MG63 (cell line): ENCODE measurements at regions not wholly inside any gene's neighbourhood (a gene's known extent, or its start where the extent isn't known, plus 50 kb on each side); places are given as distances from the start of the nearest gene placed in this dataset.
"Not testable (repeated sequence)": the region's sequence is repeated elsewhere in the genome, so short reads cannot be mapped to it uniquely, and the experiment has no call there.

Experiments
- DNase-seq: peaks from one replicate; pipeline ENCODE4 v3.0.0-alpha.2; 2020
- H3K27me3 ChIP-seq: fragments of 250-450 bp; sonication (Bioruptor Pico); 2 replicates; pipeline ENCODE4 v1.5.1; 2020; ENCODE audit warnings: mild to moderate bottlenecking, moderate library complexity
- H3K36me3 ChIP-seq: fragments of 250-450 bp; sonication (Bioruptor Pico); 2 replicates; pipeline ENCODE4 v1.5.1; 2020; ENCODE audit warnings: mild to moderate bottlenecking, moderate library complexity
- H3K4me3 ChIP-seq: fragments of 250-450 bp; sonication (Bioruptor Pico); 2 replicates; pipeline ENCODE4 v1.5.1; 2020; ENCODE audit warnings: mild to moderate bottlenecking, moderate library complexity
- H3K9me3 ChIP-seq: fragments of 250-450 bp; sonication (Bioruptor Pico); 2 replicates; pipeline ENCODE4 v1.5.1; 2020; ENCODE audit warnings: mild to moderate bottlenecking, moderate library complexity

GRCh38 chr9:71604197-71605063, 163.9 kb downstream of the CEMIP2 start:
- DNase-seq = peak; percentile 37

GRCh38 chr9:71602652-71603051, 165.7 kb downstream of the CEMIP2 start:
- Histone ChIP-seq H3K27me3 (no peaks in the 10 kb centered on the region), H3K4me3 (no peak overlapping the region), H3K36me3 (no peaks in the 10 kb centered on the region), H3K9me3 (no peaks in the 10 kb centered on the region)
- DNase-seq = no peak

More at GRCh38 chr9:71604197-71605063, 163.9 kb downstream of the CEMIP2 start:
- Histone ChIP-seq H3K27me3 (no peaks in the 10 kb centered on the region), H3K4me3 (no peak overlapping the region), H3K9me3 (no peaks in the 10 kb centered on the region), H3K36me3 (no peaks in the 10 kb centered on the region)

DNA sequence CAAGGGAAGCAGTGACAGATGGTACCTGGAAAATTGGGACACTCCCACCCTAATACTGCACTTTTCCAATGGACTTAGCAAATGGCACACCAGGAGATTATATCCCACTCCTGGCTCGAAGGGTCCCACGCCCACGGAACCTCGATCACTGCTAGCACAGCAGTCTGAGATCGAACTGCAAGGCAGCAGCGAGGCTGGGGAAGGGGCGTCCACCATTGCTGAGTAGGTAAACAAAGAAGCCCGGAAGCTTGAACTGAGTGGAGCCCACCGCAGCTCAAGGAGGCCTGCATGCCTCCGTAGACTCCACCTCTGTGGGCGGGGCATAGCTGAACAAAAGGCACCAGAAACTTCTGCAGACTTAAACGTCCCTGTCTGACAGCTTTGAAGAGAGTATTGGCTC, 172.6 kb downstream of the CEMIP2 start:
- not testable (repeated sequence) for H3K4me3 ChIP-seq, H3K36me3 ChIP-seq, DNase-seq, H3K9me3 ChIP-seq, H3K27me3 ChIP-seq

GRCh38 chr9:71594541-71594940, 173.8 kb downstream of the CEMIP2 start:
- Histone ChIP-seq H3K36me3 (no peaks in the 10 kb centered on the region), H3K9me3 (no peaks in the 10 kb centered on the region), H3K4me3 (no peak overlapping the region), H3K27me3 (no peaks in the 10 kb centered on the region)
- no peak for DNase-seq

DNA sequence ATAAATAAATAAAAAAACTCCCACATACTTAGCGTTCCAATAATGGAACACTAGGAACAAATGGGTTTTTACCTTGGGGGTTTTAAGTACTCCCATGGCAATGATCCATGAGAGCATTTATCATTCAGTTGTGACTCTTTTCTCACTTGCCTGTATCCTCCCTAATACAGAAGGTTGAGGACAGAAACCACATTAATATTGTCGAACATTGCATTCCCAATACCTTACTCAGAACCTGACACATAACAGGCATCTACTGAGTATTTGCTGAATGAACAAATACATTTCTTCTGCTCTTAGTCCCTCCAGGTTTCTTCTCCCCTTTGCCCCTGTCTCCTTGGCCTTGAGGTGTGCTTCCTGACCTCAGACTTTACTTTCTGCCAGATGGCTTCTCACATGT, 175.9 kb downstream of the CEMIP2 start:
- Histone ChIP-seq H3K9me3 (no peaks in the 10 kb centered on the region), H3K4me3 (no peak overlapping the region), H3K36me3 (no peaks in the 10 kb centered on the region), H3K27me3 (no peaks in the 10 kb centered on the region)
- no peak for DNase-seq

DNA sequence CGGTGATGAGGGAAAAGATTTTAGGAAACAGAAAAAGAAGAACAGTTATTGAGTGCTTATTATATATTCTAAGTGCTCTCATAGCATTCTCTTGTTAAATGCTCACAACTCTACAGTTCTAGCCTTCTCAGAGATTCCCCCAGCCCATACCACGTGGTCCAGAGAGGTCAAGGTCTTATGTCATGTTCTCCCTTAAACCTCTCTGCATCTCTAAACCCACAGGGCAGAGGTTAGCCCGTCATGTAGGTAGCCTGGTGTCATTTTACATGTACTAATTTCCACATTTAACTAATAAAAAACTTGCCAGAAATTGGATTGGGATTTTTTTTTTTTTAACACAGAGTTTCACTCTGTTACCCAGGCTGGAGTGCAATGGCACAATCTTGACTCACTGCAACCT, 178.0 kb downstream of the CEMIP2 start:
- no peak overlapping the region for H3K4me3 ChIP-seq
- no peaks in the 10 kb centered on the region for H3K36me3 ChIP-seq
- no peaks in the 10 kb centered on the region for H3K27me3 ChIP-seq
- DNase-seq = no peak
- H3K9me3 ChIP-seq = no peaks in the 10 kb centered on the region

- no peaks in the 10 kb centered on the region for H3K36me3 ChIP-seq
- H3K27me3 ChIP-seq = no peaks in the 10 kb centered on the region
- no peaks in the 10 kb centered on the region for H3K9me3 ChIP-seq
- H3K4me3 ChIP-seq = no peak overlapping the region
- no peak for DNase-seq
These were observed 178.7 kb downstream of the CEMIP2 start for GRCh38 chr9:71589612-71590011.

DNA sequence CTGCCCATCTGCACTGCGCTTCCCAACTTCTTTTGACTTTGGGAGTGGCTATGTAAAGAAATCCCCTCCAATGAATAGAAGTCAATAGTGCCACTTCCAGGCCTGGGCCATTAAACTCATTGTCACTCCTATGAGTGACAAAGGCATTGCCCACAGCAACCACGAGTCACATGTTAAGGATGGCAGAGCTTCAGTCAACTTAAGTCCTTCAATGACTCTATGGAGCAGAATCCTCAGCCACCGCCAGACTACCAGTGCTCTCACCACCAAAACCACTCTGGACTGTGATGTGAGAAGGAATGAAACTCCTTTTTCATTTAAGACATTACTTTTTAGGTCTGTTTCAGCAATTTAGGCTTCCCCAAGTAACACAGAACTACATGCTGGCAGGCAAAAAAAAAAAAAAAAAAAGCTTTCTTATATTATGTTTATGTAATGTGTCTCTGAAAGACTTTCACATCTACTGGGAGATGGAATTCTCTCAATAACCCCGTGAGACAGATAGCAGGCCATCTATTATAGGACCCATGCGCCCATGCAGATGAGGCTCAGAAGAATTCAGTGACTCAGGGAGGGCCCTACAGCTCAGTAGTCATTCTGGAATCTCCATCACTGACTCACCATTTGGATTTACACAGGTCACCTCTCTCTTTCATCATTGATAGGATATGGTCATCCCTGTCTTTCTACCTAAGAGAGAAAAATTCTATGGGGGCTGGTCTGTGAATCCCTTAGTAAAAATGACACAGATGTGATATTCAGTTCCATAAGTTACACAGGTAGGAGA, 180.5 kb downstream of the CEMIP2 start:
- H3K27me3 ChIP-seq = no peaks in the 10 kb centered on the region
- no peak overlapping the region for H3K4me3 ChIP-seq
- no peaks in the 10 kb centered on the region for H3K9me3 ChIP-seq
- DNase-seq = no peak
- no peaks in the 10 kb centered on the region for H3K36me3 ChIP-seq

- DNase-seq = no peak
- no peaks in the 10 kb centered on the region for H3K9me3 ChIP-seq
- no peaks in the 10 kb centered on the region for H3K27me3 ChIP-seq
- H3K36me3 ChIP-seq = no peaks in the 10 kb centered on the region
- no peak overlapping the region for H3K4me3 ChIP-seq
These were observed 184.5 kb downstream of the CEMIP2 start for GRCh38 chr9:71583792-71584191.

DNA sequence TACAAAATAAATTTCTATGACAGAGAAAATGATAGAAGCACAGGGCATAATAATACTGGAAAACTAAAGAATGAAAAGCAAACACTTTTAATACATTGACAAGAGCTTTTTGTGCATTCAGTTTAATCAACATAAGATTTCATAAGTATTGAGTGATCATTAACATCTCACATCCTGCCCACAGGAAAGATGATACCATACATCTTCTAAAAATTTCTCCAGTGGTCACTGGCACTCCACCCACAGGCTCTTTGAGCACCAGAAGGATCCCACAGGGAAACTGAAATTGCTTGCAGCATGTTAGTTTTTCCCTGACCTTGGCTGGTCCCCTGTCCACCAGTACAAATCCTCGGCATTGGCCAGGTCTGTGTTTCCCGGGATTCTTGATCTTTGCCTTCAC, 186.0 kb downstream of the CEMIP2 start:
- Histone ChIP-seq H3K27me3 (no peaks in the 10 kb centered on the region), H3K36me3 (no peaks in the 10 kb centered on the region), H3K4me3 (no peak overlapping the region), H3K9me3 (no peaks in the 10 kb centered on the region)
- DNase-seq = no peak

DNA sequence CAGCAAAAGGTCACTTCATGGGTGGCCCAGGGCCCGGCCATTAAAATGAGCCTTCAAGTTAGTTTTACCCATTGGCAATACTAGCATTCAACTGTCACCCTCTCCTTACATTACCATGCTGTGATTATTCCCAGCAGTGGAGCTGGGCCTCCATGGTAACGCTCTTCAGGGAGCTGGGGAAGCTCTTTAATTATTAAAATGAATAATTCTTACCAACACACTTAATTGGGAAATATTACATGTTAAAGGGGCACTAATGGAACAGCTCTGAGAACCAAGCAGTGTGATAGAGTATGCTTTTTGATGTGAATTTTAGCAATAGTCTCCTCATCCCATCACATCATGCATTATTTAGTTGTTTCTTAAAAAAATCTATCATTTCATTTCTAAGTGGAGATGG, 187.2 kb downstream of the CEMIP2 start:
- Histone ChIP-seq H3K4me3 (no peak overlapping the region), H3K27me3 (no peaks in the 10 kb centered on the region), H3K9me3 (no peaks in the 10 kb centered on the region), H3K36me3 (no peaks in the 10 kb centered on the region)
- DNase-seq = no peak

DNA sequence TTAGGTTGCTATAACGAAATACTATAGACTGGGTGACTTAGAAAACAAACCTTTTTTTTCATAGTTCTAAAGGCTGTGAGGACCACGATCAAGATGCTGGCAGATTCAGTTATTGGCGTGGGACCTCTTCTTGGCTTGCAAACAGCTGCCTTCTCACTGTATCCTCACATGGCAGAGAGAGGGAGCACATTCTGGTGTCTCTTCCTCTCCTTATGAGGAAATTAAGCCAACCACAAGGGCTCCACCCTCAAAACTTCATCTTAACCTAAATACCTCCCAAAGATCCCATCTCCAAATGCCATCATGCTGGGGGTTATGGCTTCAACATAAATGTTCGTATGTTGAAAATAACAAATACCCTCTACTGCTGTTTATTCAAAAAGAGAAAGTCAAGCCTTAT, 197.1 kb downstream of the CEMIP2 start:
- Histone ChIP-seq H3K4me3 (no peak overlapping the region), H3K9me3 (no peaks in the 10 kb centered on the region), H3K27me3 (no peaks in the 10 kb centered on the region), H3K36me3 (no peaks in the 10 kb centered on the region)
- no peak for DNase-seq

GRCh38 chr9:71567890-71568289, 200.4 kb downstream of the CEMIP2 start:
- Histone ChIP-seq H3K4me3 (no peak overlapping the region), H3K27me3 (no peaks in the 10 kb centered on the region), H3K9me3 (no peaks in the 10 kb centered on the region), H3K36me3 (no peaks in the 10 kb centered on the region)
- no peak for DNase-seq

GRCh38 chr9:71562140-71562539, 206.2 kb downstream of the CEMIP2 start:
- DNase-seq = no peak
- Histone ChIP-seq H3K27me3 (no peaks in the 10 kb centered on the region), H3K36me3 (no peaks in the 10 kb centered on the region), H3K4me3 (no peak overlapping the region), H3K9me3 (no peaks in the 10 kb centered on the region)

- DNase-seq = no peak
- no peaks in the 10 kb centered on the region for H3K27me3 ChIP-seq
These were observed 211.0 kb downstream of the CEMIP2 start for GRCh38 chr9:71557310-71557709.

GRCh38 chr9:71552480-71552879, 215.8 kb downstream of the CEMIP2 start:
- no peak for DNase-seq
- Histone ChIP-seq H3K36me3 (no peaks in the 10 kb centered on the region), H3K9me3 (no peaks in the 10 kb centered on the region), H3K27me3 (no peaks in the 10 kb centered on the region), H3K4me3 (no peak overlapping the region)

More at GRCh38 chr9:71557310-71557709, 211.0 kb downstream of the CEMIP2 start:
- H3K9me3 ChIP-seq = no peaks in the 10 kb centered on the region
- no peaks in the 10 kb centered on the region for H3K36me3 ChIP-seq
- H3K4me3 ChIP-seq = no peak overlapping the region

GRCh38 chr9:71549023-71549422, 219.3 kb downstream of the CEMIP2 start:
- H3K9me3 ChIP-seq = no peaks in the 10 kb centered on the region
- no peaks in the 10 kb centered on the region for H3K36me3 ChIP-seq
- no peaks in the 10 kb centered on the region for H3K27me3 ChIP-seq
- H3K4me3 ChIP-seq = no peak overlapping the region
- DNase-seq = no peak

DNA sequence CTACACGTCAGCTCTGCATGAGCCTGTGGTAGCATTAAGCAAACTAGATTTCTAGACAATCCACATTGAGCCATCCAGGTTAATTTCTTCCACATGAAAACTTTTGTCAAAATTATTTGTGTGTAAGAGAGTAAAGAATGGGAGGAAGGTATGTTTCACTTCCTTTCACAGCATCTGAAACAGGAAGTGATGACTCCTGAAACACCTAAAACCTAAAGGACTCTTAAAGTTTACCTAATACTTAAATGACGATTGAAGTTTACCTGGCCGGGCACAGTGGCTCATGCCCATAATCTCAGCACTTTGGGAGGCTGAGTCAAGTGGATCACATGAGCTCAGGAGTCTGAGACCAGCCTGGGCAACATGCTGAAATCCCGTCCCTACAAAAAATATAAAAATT, 223.8 kb downstream of the CEMIP2 start:
- H3K9me3 ChIP-seq = no peaks in the 10 kb centered on the region
- DNase-seq = no peak
- no peaks in the 10 kb centered on the region for H3K36me3 ChIP-seq
- H3K4me3 ChIP-seq = no peak overlapping the region
- no peaks in the 10 kb centered on the region for H3K27me3 ChIP-seq
